ENCODE measurements at regions not wholly inside any gene's neighbourhood (a gene's known extent, or its start where the extent isn't known, plus 50 kb on each side); places are given as distances from the start of the nearest gene placed in this dataset.

DNA sequence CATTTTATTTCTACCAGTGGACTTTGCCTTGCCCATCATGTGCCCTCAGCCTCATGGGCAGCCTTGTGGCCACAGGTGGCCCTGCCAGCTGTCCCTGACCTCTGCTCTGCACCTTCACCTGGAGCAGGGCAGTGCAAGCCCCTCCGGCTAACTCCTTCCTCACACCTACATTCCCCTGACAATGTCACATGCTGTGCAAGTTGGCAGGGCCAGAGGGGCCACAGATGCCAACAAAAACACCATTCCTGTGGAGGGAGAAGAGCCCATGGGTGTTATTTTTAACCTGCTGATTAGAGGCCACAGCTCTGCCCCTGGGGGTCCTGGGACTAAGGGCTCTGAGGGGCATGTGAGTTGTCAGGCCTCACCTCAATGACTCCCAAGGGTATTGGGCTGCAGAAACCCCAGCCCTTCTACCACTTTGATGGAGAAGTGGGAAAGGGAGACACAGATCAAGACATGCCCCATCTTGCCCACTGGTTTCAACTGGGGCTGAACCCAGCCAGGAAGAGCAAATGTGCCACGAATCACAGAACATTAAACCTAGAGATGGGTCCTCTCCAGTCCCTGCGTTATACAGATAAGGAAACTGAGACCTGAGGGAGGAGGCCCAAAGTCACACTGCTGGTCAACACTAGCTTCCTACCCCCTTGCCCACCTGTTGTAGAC lies 65.0 kb downstream of the MRPL14 start:
- Mint-ChIP-seq H3K27me3 (ENCODE audit: low read depth) (peaks cover 11% of the 10 kb centered on the region), H3K9me3 (peaks cover 0 to 4% of the 10 kb centered on the region in 2 experiments; a peak in 1 of 5 replicates), H3K4me1 (peaks cover 12 to 20% of the 10 kb centered on the region in 2 experiments), H3K27ac (peak overlapping the region in 2 of 3 experiments; percentile 56 to 87; a peak in 1 of 7 replicates), H3K4me3 (no peak overlapping the region), H3K36me3 (ENCODE audit: insufficient read depth in 1 of 3, low read depth in 3 of 3) (peaks cover 0 to 7% (median 3%) of the 10 kb centered on the region in 3 experiments; a peak in 3 of 7 replicates)
- Histone ChIP-seq H2BK15ac (ENCODE audit: low read depth, low read length) (no peak overlapping the region), H3K18ac (ENCODE audit: insufficient read length, low read depth, low read length) (no peak overlapping the region), H2BK120ac (ENCODE audit: low read depth, low read length, poor library complexity, severe bottlenecking) (no peak overlapping the region), H3K79me2 (ENCODE audit: insufficient read depth, low read length) (no peaks in the 10 kb centered on the region), H4K91ac (ENCODE audit: insufficient read length, low read depth, low read length) (no peak overlapping the region), H3K27me3 (ENCODE audit: insufficient read depth, low read length) (no peaks in the 10 kb centered on the region), H3K56ac (ENCODE audit: insufficient read length, low read depth, low read length) (no peak overlapping the region), H4K8ac (replicated peaks; ENCODE audit: insufficient read length, low read depth, low read length) (no peak overlapping the region), H3T11ph (ENCODE audit: low read length) (no peak overlapping the region), H3K14ac (ENCODE audit: insufficient read depth, low read length) (no peak overlapping the region), H3K9ac (ENCODE audit: extremely low read depth, insufficient read length, low read length) (no peak overlapping the region), H3K23me2 (ENCODE audit: insufficient read length, low read depth, low read length, poor library complexity, severe bottlenecking) (no peaks in the 10 kb centered on the region), H3K4me1 (ENCODE audit: insufficient read depth, low read length) (no peaks in the 10 kb centered on the region; the same call in 1 of the 2 replicates), H3K79me1 (ENCODE audit: insufficient read depth, low read depth, low read length, poor library complexity, severe bottlenecking) (no peaks in the 10 kb centered on the region), H2BK20ac (ENCODE audit: low read depth, low read length, poor library complexity, severe bottlenecking) (no peak overlapping the region), H3K4ac (ENCODE audit: low read depth, low read length) (no peak overlapping the region), H4K20me1 (ENCODE audit: control insufficient read depth, insufficient read depth, insufficient read length) (no peaks in the 10 kb centered on the region), H3K27ac (ENCODE audit: insufficient read length, low read depth, low read length) (no peak overlapping the region), H2BK5ac (ENCODE audit: insufficient read length, low read length) (no peak overlapping the region), H2AK5ac (ENCODE audit: insufficient read length, low read length) (no peak overlapping the region), H3K23ac (ENCODE audit: insufficient read length, low read depth, low read length) (no peak overlapping the region), H3K4me2 (ENCODE audit: insufficient read depth, insufficient read length, low read length) (no peak overlapping the region), H2BK12ac (ENCODE audit: insufficient read length, low read depth, low read length) (no peak overlapping the region), H2AFZ (ENCODE audit: low read length) (no peak overlapping the region), H4K5ac (ENCODE audit: insufficient read length, low read depth, low read length) (no peak overlapping the region), H3K9me3 (ENCODE audit: control insufficient read depth, low read depth, low read length) (no peaks in the 10 kb centered on the region)
- TF ChIP-seq, protein P1, sequence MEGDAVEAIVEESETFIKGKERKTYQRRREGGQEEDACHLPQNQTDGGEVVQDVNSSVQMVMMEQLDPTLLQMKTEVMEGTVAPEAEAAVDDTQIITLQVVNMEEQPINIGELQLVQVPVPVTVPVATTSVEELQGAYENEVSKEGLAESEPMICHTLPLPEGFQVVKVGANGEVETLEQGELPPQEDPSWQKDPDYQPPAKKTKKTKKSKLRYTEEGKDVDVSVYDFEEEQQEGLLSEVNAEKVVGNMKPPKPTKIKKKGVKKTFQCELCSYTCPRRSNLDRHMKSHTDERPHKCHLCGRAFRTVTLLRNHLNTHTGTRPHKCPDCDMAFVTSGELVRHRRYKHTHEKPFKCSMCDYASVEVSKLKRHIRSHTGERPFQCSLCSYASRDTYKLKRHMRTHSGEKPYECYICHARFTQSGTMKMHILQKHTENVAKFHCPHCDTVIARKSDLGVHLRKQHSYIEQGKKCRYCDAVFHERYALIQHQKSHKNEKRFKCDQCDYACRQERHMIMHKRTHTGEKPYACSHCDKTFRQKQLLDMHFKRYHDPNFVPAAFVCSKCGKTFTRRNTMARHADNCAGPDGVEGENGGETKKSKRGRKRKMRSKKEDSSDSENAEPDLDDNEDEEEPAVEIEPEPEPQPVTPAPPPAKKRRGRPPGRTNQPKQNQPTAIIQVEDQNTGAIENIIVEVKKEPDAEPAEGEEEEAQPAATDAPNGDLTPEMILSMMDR (conservative IDR thresholded peaks at IDR 0.05) = no peak
- no CpG with 5 or more reads among the region's 3 CpGs for WGBS (ENCODE audit: extremely low coverage, insufficient read length, low lambda C conversion rate)
- no peak for DNase-seq
